Subcutaneous abdominal adipose tissue (tissue), 5 donors: ENCODE measurements at regions not wholly inside any gene's neighbourhood (a gene's known extent, or its start where the extent isn't known, plus 50 kb on each side); places are given as distances from the start of the nearest gene placed in this dataset.

Experiments used
- H3K27ac ChIP-seq: one replicate; pipeline ENCODE4 v1.7.0; 2013; ENCODE audit warnings: low read depth, mild to moderate bottlenecking, inconsistent platforms, low read length, moderate library complexity
- H3K27me3 ChIP-seq, 5 donors: one replicate each; pipeline ENCODE4 v1.7.0; 2013; ENCODE audit warnings: low read length in 5 of 5, inconsistent platforms in 1 of 5; ENCODE audit not compliant: control insufficient read depth in 5 of 5, insufficient read depth in 4 of 5
- H3K36me3 ChIP-seq, 5 donors: one replicate each; pipeline ENCODE4 v1.7.0; 2013; ENCODE audit warnings: low read length in 5 of 5; ENCODE audit not compliant: control insufficient read depth in 5 of 5, insufficient read depth in 5 of 5
- H3K4me1 ChIP-seq, 5 donors: one replicate each; pipeline ENCODE4 v1.7.0; 2013; ENCODE audit warnings: low read length in 5 of 5, mild to moderate bottlenecking in 3 of 5, moderate library complexity in 1 of 5; ENCODE audit not compliant: control insufficient read depth in 5 of 5, insufficient read depth in 5 of 5
- H3K4me3 ChIP-seq, 5 donors: one replicate each; pipeline ENCODE4 v1.7.0; 2013; ENCODE audit warnings: low read length in 5 of 5, low read depth in 1 of 5
- H3K9ac ChIP-seq, 5 donors: one replicate each; pipeline ENCODE4 v1.7.0; 2013; ENCODE audit warnings: low read length in 5 of 5, mild to moderate bottlenecking in 4 of 5, moderate library complexity in 3 of 5
- H3K9me3 ChIP-seq, 5 donors: one replicate each; pipeline ENCODE4 v1.7.0; 2013; ENCODE audit warnings: low read length in 5 of 5; ENCODE audit not compliant: control insufficient read depth in 5 of 5
- donor health status: healthy.
- donor health status: healthy.
- donor health status: healthy.
- donor health status: healthy.
- donor health status: healthy.

DNA sequence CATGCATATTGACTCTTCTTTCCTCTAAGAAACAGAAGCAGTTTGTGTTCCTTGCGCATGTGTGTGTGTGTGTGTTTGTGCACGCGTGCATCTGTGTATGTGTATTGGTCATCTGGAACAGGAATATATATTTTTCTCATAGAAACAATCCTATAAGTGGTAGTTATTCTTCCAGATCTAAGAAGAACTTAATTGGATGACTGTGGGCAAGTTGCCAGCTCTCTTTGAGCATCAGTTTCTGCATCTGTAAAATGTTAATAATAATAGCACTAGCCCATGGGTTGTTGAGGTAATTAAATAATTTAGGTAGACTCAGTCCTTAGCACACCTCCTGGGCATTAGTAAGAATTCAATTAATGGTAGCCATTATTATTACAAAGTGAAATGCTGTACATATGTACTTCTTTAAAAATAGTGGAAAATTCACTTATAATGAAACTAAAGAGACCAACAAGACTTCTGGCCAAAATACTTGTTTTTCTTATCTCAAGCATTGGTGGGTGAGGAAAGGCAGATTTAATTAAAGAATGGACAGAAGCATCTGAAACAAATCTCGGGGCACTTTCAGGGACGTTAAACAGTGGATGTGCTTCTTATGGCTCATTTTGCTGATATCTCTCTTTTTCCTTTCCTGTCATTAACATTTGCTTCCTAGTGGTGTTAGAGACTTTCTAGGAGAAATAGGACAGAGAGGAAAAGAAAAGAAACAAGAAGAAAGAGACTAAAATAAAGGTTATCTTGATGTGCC, 124.9 kb upstream of the HABP2 start:
- Histone ChIP-seq H3K27me3 (peaks cover 0 to 6% (median 0%) of the 10 kb centered on the region in 5 donors), H3K36me3 (no peaks in the 10 kb centered on the region), H3K27ac (no peak overlapping the region), H3K4me3 (no peak overlapping the region), H3K9ac (no peak overlapping the region), H3K4me1 (peaks cover 2 to 24% (median 19%) of the 10 kb centered on the region in 5 donors), H3K9me3 (peaks cover 0 to 9% (median 5%) of the 10 kb centered on the region in 5 donors)

- Histone ChIP-seq H3K4me1 (peaks cover 0 to 6% (median 1%) of the 10 kb centered on the region in 5 donors), H3K27me3 (peaks cover 0 to 6% (median 0%) of the 10 kb centered on the region in 5 donors), H3K36me3 (no peaks in the 10 kb centered on the region), H3K9ac (no peak overlapping the region), H3K4me3 (no peak overlapping the region), H3K27ac (no peak overlapping the region), H3K9me3 (peaks cover 0 to 9% (median 5%) of the 10 kb centered on the region in 5 donors)
Measured at GRCh38 chr10:113430634-113431397, 122.0 kb upstream of the HABP2 start.

GRCh38 chr10:113431398-113432160, 121.3 kb upstream of the HABP2 start:
- peaks cover 0 to 5% (median 0%) of the 10 kb centered on the region in 5 donors for H3K4me1 ChIP-seq
- H3K9me3 ChIP-seq = peaks cover 0 to 9% (median 5%) of the 10 kb centered on the region in 5 donors
- no peak overlapping the region for H3K4me3 ChIP-seq
- no peaks in the 10 kb centered on the region for H3K36me3 ChIP-seq
- H3K9ac ChIP-seq = no peak overlapping the region
- peaks cover 0 to 6% (median 0%) of the 10 kb centered on the region in 5 donors for H3K27me3 ChIP-seq
- no peak overlapping the region for H3K27ac ChIP-seq

DNA sequence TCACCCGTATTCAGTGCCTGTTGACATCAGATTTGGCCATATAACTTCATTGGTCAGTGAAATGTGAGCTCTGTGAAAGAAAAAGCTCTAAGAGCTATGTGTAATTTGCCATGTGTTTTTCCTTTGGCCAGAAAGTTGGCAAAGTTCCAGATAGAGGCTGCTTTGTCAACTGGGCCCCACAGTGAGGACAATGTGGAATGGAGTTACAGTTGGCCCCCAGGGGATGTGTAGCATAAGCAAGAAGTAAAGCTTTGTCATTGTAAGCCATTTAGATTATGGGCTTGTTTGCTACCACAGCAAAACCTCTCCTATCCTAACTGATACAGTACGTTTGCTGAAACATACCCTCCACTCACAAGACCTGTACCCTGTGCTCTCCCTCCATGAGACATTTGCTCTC, 119.1 kb upstream of the HABP2 start:
- no peaks in the 10 kb centered on the region for H3K36me3 ChIP-seq
- no peak overlapping the region for H3K9ac ChIP-seq
- H3K27me3 ChIP-seq = peaks cover 0 to 6% (median 0%) of the 10 kb centered on the region in 5 donors
- H3K4me3 ChIP-seq = no peak overlapping the region
- H3K9me3 ChIP-seq = peaks cover 0 to 9% (median 5%) of the 10 kb centered on the region in 5 donors
- no peak overlapping the region for H3K27ac ChIP-seq
- H3K4me1 ChIP-seq = no peaks in the 10 kb centered on the region

GRCh38 chr10:113434315-113434714, 118.5 kb upstream of the HABP2 start:
- H3K9me3 ChIP-seq = peaks cover 0 to 9% (median 5%) of the 10 kb centered on the region in 5 donors
- H3K9ac ChIP-seq = no peak overlapping the region
- no peak overlapping the region for H3K27ac ChIP-seq
- no peaks in the 10 kb centered on the region for H3K36me3 ChIP-seq
- no peaks in the 10 kb centered on the region for H3K4me1 ChIP-seq
- no peak overlapping the region for H3K4me3 ChIP-seq
- peaks cover 0 to 6% (median 0%) of the 10 kb centered on the region in 5 donors for H3K27me3 ChIP-seq

GRCh38 chr10:113434950-113435349, 117.9 kb upstream of the HABP2 start:
- Histone ChIP-seq H3K27ac (no peak overlapping the region), H3K4me1 (no peaks in the 10 kb centered on the region), H3K27me3 (peaks cover 0 to 6% (median 0%) of the 10 kb centered on the region in 5 donors)

DNA sequence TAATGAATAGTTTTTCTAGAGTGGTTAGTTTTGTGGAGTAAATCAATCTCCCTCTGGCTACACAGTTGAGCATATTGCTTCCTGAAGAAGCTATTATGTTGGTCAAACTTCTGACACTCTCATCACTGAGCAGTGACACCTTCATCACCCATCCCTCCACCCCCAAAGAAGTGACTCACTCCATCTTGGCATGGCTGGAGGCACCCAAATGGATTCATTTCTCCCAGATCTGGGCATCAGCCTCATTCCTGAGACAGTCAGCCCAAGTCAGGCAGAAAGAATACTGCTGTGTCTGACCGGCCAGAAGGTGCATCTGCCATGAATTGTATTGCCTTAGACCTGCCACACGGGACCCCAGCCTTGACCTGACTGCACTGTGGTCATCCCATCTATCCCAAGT, 117.0 kb upstream of the HABP2 start:
- Histone ChIP-seq H3K27me3 (peaks cover 0 to 6% (median 0%) of the 10 kb centered on the region in 5 donors), H3K36me3 (no peaks in the 10 kb centered on the region), H3K4me1 (no peaks in the 10 kb centered on the region), H3K27ac (no peak overlapping the region), H3K9me3 (peaks cover 0 to 3% (median under 1%) of the 10 kb centered on the region in 5 donors), H3K4me3 (no peak overlapping the region), H3K9ac (no peak overlapping the region)

More at GRCh38 chr10:113434950-113435349, 117.9 kb upstream of the HABP2 start:
- H3K9me3 ChIP-seq = peaks cover 0 to 9% (median 5%) of the 10 kb centered on the region in 5 donors
- H3K9ac ChIP-seq = no peak overlapping the region
- H3K4me3 ChIP-seq = no peak overlapping the region
- no peaks in the 10 kb centered on the region for H3K36me3 ChIP-seq

GRCh38 chr10:113436851-113437250, 116.0 kb upstream of the HABP2 start:
- Histone ChIP-seq H3K4me3 (no peak overlapping the region), H3K27me3 (peaks cover 0 to 3% (median 0%) of the 10 kb centered on the region in 5 donors), H3K9me3 (no peaks in the 10 kb centered on the region), H3K27ac (no peak overlapping the region), H3K4me1 (no peaks in the 10 kb centered on the region), H3K9ac (no peak overlapping the region), H3K36me3 (no peaks in the 10 kb centered on the region)

GRCh38 chr10:113438652-113439051, 114.2 kb upstream of the HABP2 start:
- Histone ChIP-seq H3K9me3 (no peaks in the 10 kb centered on the region), H3K36me3 (no peaks in the 10 kb centered on the region), H3K27ac (no peak overlapping the region), H3K27me3 (no peaks in the 10 kb centered on the region), H3K4me1 (no peaks in the 10 kb centered on the region), H3K4me3 (no peak overlapping the region), H3K9ac (no peak overlapping the region)
